Erythroblast (primary cell): ENCODE measurements at regions not wholly inside any gene's neighbourhood (a gene's known extent, or its start where the extent isn't known, plus 50 kb on each side); places are given as distances from the start of the nearest gene placed in this dataset.

Source experiments
- GATA1 ChIP-seq: IDR thresholded peaks from 2 replicates; pipeline ENCODE4 v1.6.1; 2011; ENCODE audit warnings: low read depth, mild to moderate bottlenecking, control low read depth, low read length, moderate library complexity
- POLR2A ChIP-seq: IDR thresholded peaks from 2 replicates; pipeline ENCODE4 v1.6.1; 2011; ENCODE audit warnings: mild to moderate bottlenecking, low read length

- TF ChIP-seq POLR2A (no peak), GATA1 (no peak)
Observed at GRCh38 chr1:212542761-212543187, 65.8 kb upstream of the ATF3 start.
